HCT116 (cell line): ENCODE measurements at regions not wholly inside any gene's neighbourhood (a gene's known extent, or its start where the extent isn't known, plus 50 kb on each side); places are given as distances from the start of the nearest gene placed in this dataset.

Experiments
- ATF3 ChIP-seq: IDR thresholded peaks from 2 replicates; pipeline ENCODE4 v1.6.1; 2012
- CTCF ChIP-seq, 3 experiments: fragments of 200-600 bp in 1 of 3; sonication (generic) in 1 of 3; IDR thresholded peaks in 2 of 3; conservative IDR thresholded peaks in 1 of 3; 2 replicates each; pipeline ENCODE4 v1.5.1; 2012 to 2017; ENCODE audit warnings: low read depth in 2 of 3, low read length in 2 of 3, antibody characterized with exemption in 1 of 3, borderline replicate concordance in 1 of 3, control low read depth in 1 of 3, mild to moderate bottlenecking in 1 of 3, mixed read lengths in 1 of 3, mixed run types in 1 of 3, moderate library complexity in 1 of 3; ENCODE audit not compliant: insufficient read depth in 1 of 3
- RAD21 ChIP-seq: IDR thresholded peaks from 2 replicates; pipeline ENCODE4 v1.6.1; 2012; ENCODE audit warnings: low read depth, mild to moderate bottlenecking

GRCh38 chr9:26562338-26562737, 330.3 kb downstream of the CAAP1 start:
- TF ChIP-seq RAD21 (no peak), CTCF (IDR thresholded peaks at IDR 0.05 in 2 of 3, conservative IDR thresholded peaks at IDR 0.05 in 1 of 3; ENCODE audit: borderline replicate concordance in 1 of 3, insufficient read depth in 1 of 3, low read depth in 2 of 3, low read length in 2 of 3) (no peak), ATF3 (no peak)
